CD8-positive, alpha-beta memory T cell (primary cell): ENCODE measurements at regions not wholly inside any gene's neighbourhood (a gene's known extent, or its start where the extent isn't known, plus 50 kb on each side); places are given as distances from the start of the nearest gene placed in this dataset.

Experiments used
- CTCF ChIA-PET: fragments of 350-600 bp; sonication (Branson Sonifier 250); formaldehyde crosslinking; loops from one replicate; lab custom pipeline; 2021; ENCODE audit warnings: antibody characterized with exemption; lab: Charles Lee
- POLR2A ChIA-PET: fragments of 350-600 bp; sonication (Branson Sonifier 250); formaldehyde crosslinking; loops from one replicate; lab custom pipeline; 2021; ENCODE audit warnings: antibody characterized with exemption; lab: Charles Lee
- DNase-seq, 5 donors: peaks; one replicate each; pipeline versions ENCODE4 v3.0.0 to v3.0.0-alpha.2; 2020 to 2022; ENCODE audit warnings: mixed read lengths in 1 of 5
- H3K27ac ChIP-seq: one replicate; pipeline ENCODE4 v1.7.0; 2013; ENCODE audit warnings: low read depth, mild to moderate bottlenecking, low read length, moderate library complexity
- H3K27me3 ChIP-seq: 2 replicates; pipeline ENCODE4 v1.7.0; 2013; ENCODE audit warnings: low read length, mild to moderate bottlenecking; ENCODE audit not compliant: insufficient read depth, poor library complexity, severe bottlenecking
- H3K36me3 ChIP-seq: 2 replicates; pipeline ENCODE4 v1.7.0; 2013; ENCODE audit warnings: mild to moderate bottlenecking, low read length, moderate library complexity; ENCODE audit not compliant: insufficient read depth
- H3K4me1 ChIP-seq: 2 replicates; pipeline ENCODE4 v1.7.0; 2013; ENCODE audit warnings: mild to moderate bottlenecking, low read length, moderate library complexity; ENCODE audit not compliant: insufficient read depth
- H3K4me3 ChIP-seq: 2 replicates; pipeline ENCODE4 v1.7.0; 2013; ENCODE audit warnings: mild to moderate bottlenecking, low read length
- H3K9me3 ChIP-seq: 2 replicates; pipeline ENCODE4 v1.7.0; 2013; ENCODE audit warnings: mild to moderate bottlenecking, low read length
- H3K27ac Mint-ChIP-seq, 8 donors: one replicate each; pipeline ENCODE4 v1.8.0; 2020 to 2021; ENCODE audit warnings: mixed read lengths in 8 of 8, mild to moderate bottlenecking in 6 of 8, inconsistent platforms in 3 of 8, moderate library complexity in 3 of 8
- H3K27me3 Mint-ChIP-seq, 2 donors: one replicate each; pipeline ENCODE4 v1.8.0; 2020 to 2021; ENCODE audit warnings: mixed read lengths in 2 of 2, mild to moderate bottlenecking in 1 of 2, moderate library complexity in 1 of 2
- H3K36me3 Mint-ChIP-seq, 3 donors: one replicate each; pipeline ENCODE4 v1.8.0; 2020 to 2021; ENCODE audit warnings: mixed read lengths in 3 of 3, inconsistent platforms in 1 of 3, mild to moderate bottlenecking in 1 of 3
- H3K4me1 Mint-ChIP-seq, 3 donors: one replicate each; pipeline ENCODE4 v1.8.0; 2020 to 2021; ENCODE audit warnings: mixed read lengths in 3 of 3, inconsistent platforms in 1 of 3, mild to moderate bottlenecking in 1 of 3
- H3K4me3 Mint-ChIP-seq, 7 donors: one replicate each; pipeline ENCODE4 v1.8.0; 2020 to 2021; ENCODE audit warnings: mixed read lengths in 7 of 7, mild to moderate bottlenecking in 6 of 7, moderate library complexity in 4 of 7, inconsistent platforms in 2 of 7
- H3K9me3 Mint-ChIP-seq, 5 donors: one replicate each; pipeline ENCODE4 v1.8.0; 2020 to 2022; ENCODE audit warnings: mixed read lengths in 5 of 5, mild to moderate bottlenecking in 3 of 5, moderate library complexity in 2 of 5, inconsistent platforms in 1 of 5

DNA sequence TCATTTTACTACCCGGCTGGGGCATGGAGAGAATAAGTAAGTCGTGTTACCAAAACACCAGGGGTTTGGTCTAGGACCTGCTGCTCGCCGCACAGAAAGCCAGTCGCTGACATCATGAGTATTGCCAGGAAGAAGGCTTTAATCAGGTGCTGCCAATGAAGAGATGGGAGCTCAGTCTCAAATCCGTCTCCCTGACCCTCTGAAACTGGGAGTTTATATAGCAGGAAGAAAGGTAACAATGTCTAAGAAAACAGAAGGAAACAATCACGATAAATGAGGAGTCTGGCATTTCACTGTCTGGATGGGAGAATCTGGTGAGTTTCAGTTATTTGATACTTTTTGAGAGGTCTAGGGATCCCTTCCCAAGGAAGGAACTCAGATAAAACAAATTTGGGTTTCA is 437.9 kb upstream of the JARID2 start:
- H3K4me3 Mint-ChIP-seq = no peak overlapping the region
- H3K4me3 ChIP-seq = no peak overlapping the region
- ChIA-PET CTCF (no interaction called here), POLR2A (interaction anchor here (1.1 kb wide), 1 partner anchor 10 kb away, joined by 3 read pairs; no protein-coding TSS in a partner anchor)
- H3K4me1 Mint-ChIP-seq = no peaks in the 10 kb centered on the region
- no peaks in the 10 kb centered on the region for H3K9me3 Mint-ChIP-seq
- no peaks in the 10 kb centered on the region for H3K4me1 ChIP-seq
- H3K36me3 Mint-ChIP-seq = no peaks in the 10 kb centered on the region
- no peaks in the 10 kb centered on the region for H3K27me3 ChIP-seq
- no peak overlapping the region for H3K27ac ChIP-seq
- H3K27me3 Mint-ChIP-seq = peaks cover 5 to 10% of the 10 kb centered on the region in 2 donors
- no peaks in the 10 kb centered on the region for H3K9me3 ChIP-seq
- H3K36me3 ChIP-seq = no peaks in the 10 kb centered on the region
- H3K27ac Mint-ChIP-seq = no peak overlapping the region
- no peak for DNase-seq

- POLR2A ChIA-PET = no interaction called here
- CTCF ChIA-PET = no interaction called here
Observed at GRCh38 chr6:14810021-14810420, 435.8 kb upstream of the JARID2 start.

GRCh38 chr6:14811775-14812428 is 434.0 kb upstream of the JARID2 start:
- H3K27ac ChIP-seq = no peak overlapping the region
- ChIA-PET POLR2A (no interaction called here), CTCF (no interaction called here)
- H3K36me3 ChIP-seq = no peaks in the 10 kb centered on the region
- Mint-ChIP-seq H3K4me1 (no peaks in the 10 kb centered on the region), H3K27me3 (peaks cover 0 to 3% of the 10 kb centered on the region in 2 donors), H3K4me3 (no peak overlapping the region), H3K36me3 (no peaks in the 10 kb centered on the region), H3K27ac (no peak overlapping the region), H3K9me3 (no peaks in the 10 kb centered on the region)
- H3K27me3 ChIP-seq = no peaks in the 10 kb centered on the region
- no peak overlapping the region for H3K4me3 ChIP-seq
- H3K9me3 ChIP-seq = no peaks in the 10 kb centered on the region
- no peaks in the 10 kb centered on the region for H3K4me1 ChIP-seq
- DNase-seq = no peak

More at GRCh38 chr6:14810021-14810420, 435.8 kb upstream of the JARID2 start:
- H3K9me3 ChIP-seq = no peaks in the 10 kb centered on the region
- H3K27me3 ChIP-seq = no peaks in the 10 kb centered on the region
- no peak overlapping the region for H3K4me3 Mint-ChIP-seq
- DNase-seq = no peak
- no peak overlapping the region for H3K27ac Mint-ChIP-seq
- H3K4me3 ChIP-seq = no peak overlapping the region
- no peak overlapping the region for H3K27ac ChIP-seq
- H3K27me3 Mint-ChIP-seq = peaks cover 0 to 7% of the 10 kb centered on the region in 2 donors
- H3K4me1 ChIP-seq = no peaks in the 10 kb centered on the region
- H3K36me3 ChIP-seq = no peaks in the 10 kb centered on the region
- H3K9me3 Mint-ChIP-seq = no peaks in the 10 kb centered on the region
- H3K36me3 Mint-ChIP-seq = no peaks in the 10 kb centered on the region
- no peaks in the 10 kb centered on the region for H3K4me1 Mint-ChIP-seq

DNA sequence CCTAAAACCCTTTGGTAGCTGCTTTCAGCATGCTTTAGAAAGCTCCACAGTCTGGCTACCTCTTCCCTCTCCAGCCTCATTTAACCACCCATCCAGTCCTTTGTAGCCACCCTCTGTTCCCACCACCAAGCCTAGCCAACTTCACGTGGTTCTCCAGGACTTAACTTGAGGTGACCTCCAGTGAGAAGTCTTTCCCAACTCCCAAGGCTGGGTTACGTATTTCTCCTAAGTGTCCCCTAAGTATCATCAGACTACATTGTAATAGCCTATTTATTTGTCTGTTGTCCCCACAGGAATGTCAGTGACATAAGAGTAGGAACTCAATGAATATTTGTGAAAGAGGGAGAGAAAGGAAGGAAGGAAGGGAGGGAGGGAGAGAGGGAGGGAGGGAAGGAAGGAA is 431.9 kb upstream of the JARID2 start:
- no peaks in the 10 kb centered on the region for H3K9me3 ChIP-seq
- H3K4me1 Mint-ChIP-seq = no peaks in the 10 kb centered on the region
- no peaks in the 10 kb centered on the region for H3K36me3 ChIP-seq
- no peaks in the 10 kb centered on the region for H3K27me3 ChIP-seq
- no peak overlapping the region for H3K4me3 ChIP-seq
- H3K4me3 Mint-ChIP-seq = no peak overlapping the region
- POLR2A ChIA-PET = no interaction called here
- no peak overlapping the region for H3K27ac Mint-ChIP-seq
- no peaks in the 10 kb centered on the region for H3K27me3 Mint-ChIP-seq
- DNase-seq = no peak
- CTCF ChIA-PET = no interaction called here
- no peaks in the 10 kb centered on the region for H3K36me3 Mint-ChIP-seq
- no peak overlapping the region for H3K27ac ChIP-seq
- H3K4me1 ChIP-seq = no peaks in the 10 kb centered on the region
- no peaks in the 10 kb centered on the region for H3K9me3 Mint-ChIP-seq

GRCh38 chr6:14816116-14816859 is 429.6 kb upstream of the JARID2 start:
- H3K4me3 Mint-ChIP-seq = no peak overlapping the region
- no peak overlapping the region for H3K27ac ChIP-seq
- H3K27me3 ChIP-seq = no peaks in the 10 kb centered on the region
- no peaks in the 10 kb centered on the region for H3K4me1 Mint-ChIP-seq
- H3K4me1 ChIP-seq = no peaks in the 10 kb centered on the region
- H3K27ac Mint-ChIP-seq = no peak overlapping the region
- H3K27me3 Mint-ChIP-seq = no peaks in the 10 kb centered on the region
- ChIA-PET CTCF (no interaction called here), POLR2A (no interaction called here)
- no peaks in the 10 kb centered on the region for H3K9me3 Mint-ChIP-seq
- H3K36me3 ChIP-seq = no peaks in the 10 kb centered on the region
- no peak overlapping the region for H3K4me3 ChIP-seq
- H3K9me3 ChIP-seq = no peaks in the 10 kb centered on the region
- no peak for DNase-seq
- H3K36me3 Mint-ChIP-seq = no peaks in the 10 kb centered on the region

- H3K27ac ChIP-seq = no peak overlapping the region
- Mint-ChIP-seq H3K4me1 (no peaks in the 10 kb centered on the region), H3K9me3 (no peaks in the 10 kb centered on the region), H3K27ac (no peak overlapping the region), H3K27me3 (peaks cover 0 to 2% of the 10 kb centered on the region in 2 donors), H3K36me3 (no peaks in the 10 kb centered on the region), H3K4me3 (no peak overlapping the region)
- POLR2A ChIA-PET = no interaction called here
- H3K27me3 ChIP-seq = no peaks in the 10 kb centered on the region
- DNase-seq = no peak
- no peaks in the 10 kb centered on the region for H3K9me3 ChIP-seq
- no peaks in the 10 kb centered on the region for H3K36me3 ChIP-seq
- CTCF ChIA-PET = no interaction called here
- no peak overlapping the region for H3K4me3 ChIP-seq
- H3K4me1 ChIP-seq = no peaks in the 10 kb centered on the region
Observed at GRCh38 chr6:14817074-14817473, 428.8 kb upstream of the JARID2 start.

GRCh38 chr6:14818422-14818884 is 427.4 kb upstream of the JARID2 start:
- Mint-ChIP-seq H3K36me3 (no peaks in the 10 kb centered on the region), H3K9me3 (no peaks in the 10 kb centered on the region), H3K4me1 (no peaks in the 10 kb centered on the region), H3K27me3 (peaks cover 0 to 2% of the 10 kb centered on the region in 2 donors), H3K27ac (no peak overlapping the region), H3K4me3 (no peak overlapping the region)
- Histone ChIP-seq H3K9me3 (no peaks in the 10 kb centered on the region), H3K27ac (no peak overlapping the region), H3K4me3 (no peak overlapping the region), H3K36me3 (no peaks in the 10 kb centered on the region), H3K27me3 (no peaks in the 10 kb centered on the region), H3K4me1 (no peaks in the 10 kb centered on the region)
- DNase-seq = no peak
- POLR2A ChIA-PET = no interaction called here
- CTCF ChIA-PET = no interaction called here

DNA sequence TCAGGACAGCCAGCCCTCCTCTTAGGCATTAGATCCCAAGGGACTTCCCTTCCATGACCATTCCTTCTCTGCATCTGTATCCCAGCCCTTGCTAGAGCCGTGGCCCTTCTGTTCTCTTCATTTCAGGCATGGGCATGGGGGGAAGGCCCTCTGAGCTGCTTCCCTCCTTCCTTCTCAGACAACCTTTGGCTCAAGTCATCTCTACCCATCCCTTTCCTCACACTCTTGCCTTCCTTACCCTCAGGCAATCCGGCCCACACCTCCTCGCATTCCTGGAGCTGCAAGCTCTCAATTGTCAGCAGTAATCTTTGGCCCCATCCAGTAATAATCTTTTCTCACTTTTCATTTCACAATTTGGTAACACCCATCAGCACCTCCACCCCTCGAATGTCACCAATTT is 426.9 kb upstream of the JARID2 start:
- Histone ChIP-seq H3K4me3 (no peak overlapping the region), H3K9me3 (no peaks in the 10 kb centered on the region), H3K36me3 (no peaks in the 10 kb centered on the region), H3K27ac (no peak overlapping the region), H3K27me3 (no peaks in the 10 kb centered on the region), H3K4me1 (no peaks in the 10 kb centered on the region)
- Mint-ChIP-seq H3K36me3 (peaks cover 0 to 2% (median 0%) of the 10 kb centered on the region in 3 donors), H3K4me3 (no peak overlapping the region), H3K27ac (no peak overlapping the region), H3K9me3 (no peaks in the 10 kb centered on the region), H3K4me1 (no peaks in the 10 kb centered on the region), H3K27me3 (peaks cover 2% of the 10 kb centered on the region in 2 donors)
- ChIA-PET POLR2A (no interaction called here), CTCF (no interaction called here)
- no peak for DNase-seq
